GM12891 (cell line): ENCODE measurements at regions not wholly inside any gene's neighbourhood (a gene's known extent, or its start where the extent isn't known, plus 50 kb on each side); places are given as distances from the start of the nearest gene placed in this dataset.

ENCODE experiments used
- PAX5 ChIP-seq: IDR thresholded peaks from 2 replicates; pipeline ENCODE4 v1.6.1; 2011; ENCODE audit warnings: low read length, moderate library complexity, mild to moderate bottlenecking; ENCODE audit not compliant: insufficient read depth, severe bottlenecking
- POLR2A ChIP-seq: IDR thresholded peaks from 2 replicates; pipeline ENCODE4 v1.6.1; 2011; ENCODE audit warnings: low read depth, low read length, control low read depth
- POLR2AphosphoS5 ChIP-seq: IDR thresholded peaks from 2 replicates; pipeline ENCODE4 v1.6.1; 2011; ENCODE audit warnings: low read depth, low read length, control low read depth
- POU2F2 ChIP-seq: IDR thresholded peaks from 2 replicates; pipeline ENCODE4 v1.6.1; 2011; ENCODE audit warnings: low read depth, mild to moderate bottlenecking, control low read depth, low read length, moderate library complexity
- SPI1 ChIP-seq: IDR thresholded peaks from 2 replicates; pipeline ENCODE4 v1.6.1; 2011; ENCODE audit warnings: low read depth, low read length, control low read depth
- TAF1 ChIP-seq: IDR thresholded peaks from 2 replicates; pipeline ENCODE4 v1.6.1; 2011; ENCODE audit warnings: low read depth, low read length, control low read depth

GRCh38 chr6:6976193-6976592, 131.6 kb upstream of the RREB1 start:
- TF ChIP-seq POLR2A: no peak
- TF ChIP-seq POLR2AphosphoS5: no peak
- no peak for TF ChIP-seq TAF1
- TF ChIP-seq SPI1: no peak
- no peak for TF ChIP-seq POU2F2
- no peak for TF ChIP-seq PAX5
